ENCODE measurements at regions not wholly inside any gene's neighbourhood (a gene's known extent, or its start where the extent isn't known, plus 50 kb on each side); places are given as distances from the start of the nearest gene placed in this dataset.

DNA sequence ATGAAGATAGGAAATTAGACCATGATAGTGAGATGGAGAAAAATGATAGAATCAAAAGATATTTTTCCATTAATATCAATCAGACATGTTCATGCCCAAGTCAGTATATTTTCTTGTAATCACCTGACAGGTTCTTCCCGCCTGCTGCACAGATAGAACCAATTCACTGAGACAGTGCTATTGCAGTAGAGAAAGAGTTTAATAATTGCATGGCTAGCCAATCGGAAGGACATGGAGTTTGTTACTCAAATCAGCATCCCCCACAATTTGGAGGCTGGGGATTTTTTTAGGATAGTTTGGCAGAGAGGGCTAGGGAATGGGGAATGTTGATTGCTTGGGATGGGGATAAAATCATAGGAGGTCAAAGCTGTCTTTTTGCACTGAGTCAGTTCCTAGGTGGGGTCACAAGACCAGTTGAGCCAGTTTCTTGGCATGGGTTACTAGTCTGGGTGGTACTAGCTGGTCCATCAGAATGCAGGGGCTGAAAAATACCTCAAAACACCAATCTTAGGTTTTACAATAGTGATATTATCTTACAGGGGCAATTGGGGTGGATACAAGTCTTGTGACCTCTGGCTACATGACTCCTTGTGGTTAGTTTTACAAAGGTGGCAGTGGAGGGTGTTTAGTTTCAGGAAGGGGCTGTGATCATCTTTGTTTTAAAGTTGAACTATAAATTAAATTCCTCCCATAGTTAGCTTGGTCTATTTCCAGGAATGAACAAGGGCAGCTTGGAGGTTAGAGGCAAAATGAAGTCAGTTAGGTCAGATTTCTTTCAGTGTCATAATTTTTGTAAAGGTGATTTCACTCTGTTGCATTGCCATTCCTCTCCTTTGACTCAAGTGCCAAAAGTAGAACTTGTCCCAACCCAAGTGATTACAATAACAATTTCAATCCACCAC is 100.3 kb upstream of the PDE5A start:
- TF ChIP-seq EP300 (conservative IDR thresholded peaks at IDR 0.05; ENCODE audit: poor library complexity, severe bottlenecking): no peak
- TF ChIP-seq, protein P1, sequence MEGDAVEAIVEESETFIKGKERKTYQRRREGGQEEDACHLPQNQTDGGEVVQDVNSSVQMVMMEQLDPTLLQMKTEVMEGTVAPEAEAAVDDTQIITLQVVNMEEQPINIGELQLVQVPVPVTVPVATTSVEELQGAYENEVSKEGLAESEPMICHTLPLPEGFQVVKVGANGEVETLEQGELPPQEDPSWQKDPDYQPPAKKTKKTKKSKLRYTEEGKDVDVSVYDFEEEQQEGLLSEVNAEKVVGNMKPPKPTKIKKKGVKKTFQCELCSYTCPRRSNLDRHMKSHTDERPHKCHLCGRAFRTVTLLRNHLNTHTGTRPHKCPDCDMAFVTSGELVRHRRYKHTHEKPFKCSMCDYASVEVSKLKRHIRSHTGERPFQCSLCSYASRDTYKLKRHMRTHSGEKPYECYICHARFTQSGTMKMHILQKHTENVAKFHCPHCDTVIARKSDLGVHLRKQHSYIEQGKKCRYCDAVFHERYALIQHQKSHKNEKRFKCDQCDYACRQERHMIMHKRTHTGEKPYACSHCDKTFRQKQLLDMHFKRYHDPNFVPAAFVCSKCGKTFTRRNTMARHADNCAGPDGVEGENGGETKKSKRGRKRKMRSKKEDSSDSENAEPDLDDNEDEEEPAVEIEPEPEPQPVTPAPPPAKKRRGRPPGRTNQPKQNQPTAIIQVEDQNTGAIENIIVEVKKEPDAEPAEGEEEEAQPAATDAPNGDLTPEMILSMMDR (IDR thresholded peaks at IDR 0.05; ENCODE audit: poor library complexity, severe bottlenecking): no peak
- no peak for TF ChIP-seq EZH2 (IDR thresholded peaks at IDR 0.05; ENCODE audit: borderline replicate concordance, insufficient read depth, low read length, poor library complexity, severe bottlenecking)

Measured in neural cell (in vitro differentiated cells).